ENCODE measurements at regions not wholly inside any gene's neighbourhood (a gene's known extent, or its start where the extent isn't known, plus 50 kb on each side); places are given as distances from the start of the nearest gene placed in this dataset.

DNA sequence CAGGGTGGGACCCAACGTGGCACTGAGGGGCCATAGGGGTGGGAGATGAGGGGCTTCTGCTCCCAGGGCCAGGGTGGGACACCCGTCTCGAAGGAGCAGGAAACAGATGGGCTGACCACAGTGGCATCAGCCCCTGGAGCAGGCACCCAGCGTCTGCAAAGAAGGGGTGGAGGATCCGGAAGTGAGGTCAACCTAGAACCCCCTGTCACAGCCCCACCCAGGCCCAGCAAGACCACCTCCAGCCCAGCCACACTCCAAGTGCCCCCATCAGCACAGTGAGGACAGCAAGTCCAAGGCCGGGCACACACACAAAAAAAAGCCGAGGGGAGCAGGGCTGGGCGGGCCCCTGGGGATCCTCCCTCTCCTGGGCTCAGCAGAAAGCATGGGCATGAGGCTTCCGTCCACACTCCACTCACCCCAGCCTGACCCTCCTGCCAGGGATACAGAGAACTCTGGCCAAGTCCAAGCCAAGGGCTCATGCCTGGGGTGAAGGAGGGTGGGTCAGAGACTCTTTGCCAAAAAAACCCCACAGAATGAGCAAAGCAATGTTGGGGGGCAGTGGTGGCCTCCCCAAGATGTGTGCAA, 111.0 kb downstream of the FOXL3 start:
- Histone ChIP-seq H3K4me3 (ENCODE audit: low read depth, low read length) (no peak overlapping the region), H3K9me3 (ENCODE audit: control insufficient read depth, insufficient read depth, low read depth, low read length) (no peaks in the 10 kb centered on the region; the same call in 1 of the 2 replicates), H3K4me1 (ENCODE audit: control insufficient read depth, insufficient read depth, low read length) (no peaks in the 10 kb centered on the region), H3K36me3 (ENCODE audit: control insufficient read depth in 2 of 2, insufficient read depth in 1 of 2, low read length in 2 of 2) (no peaks in the 10 kb centered on the region), H3K27ac (ENCODE audit: extremely low read depth, low read depth, low read length) (no peak overlapping the region)
- CTCF ChIA-PET: no interaction called here
- TF ChIP-seq ZNF548 (tag by site-specific recombination; IDR thresholded peaks at IDR 0.05) (no peak), YY2 (tag by site-specific recombination; IDR thresholded peaks at IDR 0.05) (no peak), KLF8 (tag by site-specific recombination; IDR thresholded peaks at IDR 0.05) (no peak), ZNF335 (tag by site-specific recombination; conservative IDR thresholded peaks at IDR 0.05) (no peak), ZNF692 (tag by site-specific recombination; IDR thresholded peaks at IDR 0.05) (no peak), ZNF2 (tag by site-specific recombination; IDR thresholded peaks at IDR 0.05) (no peak), ZNF624 (tag by site-specific recombination; IDR thresholded peaks at IDR 0.05) (no peak), ZBTB26 (tag by site-specific recombination; optimal IDR thresholded peaks at IDR 0.05) (no peak), ZFP3 (tag by site-specific recombination; IDR thresholded peaks at IDR 0.05; ENCODE audit: low read depth) (no peak), ZNF571 (tag by site-specific recombination; IDR thresholded peaks at IDR 0.05) (no peak), ZNF776 (tag by site-specific recombination; IDR thresholded peaks at IDR 0.05; ENCODE audit: borderline replicate concordance) (no peak), TRIM28 (IDR thresholded peaks at IDR 0.05; ENCODE audit: borderline replicate concordance, low read length) (no peak), ZNF211 (tag by site-specific recombination; IDR thresholded peaks at IDR 0.05; ENCODE audit: low read depth) (no peak), ZSCAN30 (tag by site-specific recombination; IDR thresholded peaks at IDR 0.05) (no peak)
- TF ChIP-seq, protein P1, sequence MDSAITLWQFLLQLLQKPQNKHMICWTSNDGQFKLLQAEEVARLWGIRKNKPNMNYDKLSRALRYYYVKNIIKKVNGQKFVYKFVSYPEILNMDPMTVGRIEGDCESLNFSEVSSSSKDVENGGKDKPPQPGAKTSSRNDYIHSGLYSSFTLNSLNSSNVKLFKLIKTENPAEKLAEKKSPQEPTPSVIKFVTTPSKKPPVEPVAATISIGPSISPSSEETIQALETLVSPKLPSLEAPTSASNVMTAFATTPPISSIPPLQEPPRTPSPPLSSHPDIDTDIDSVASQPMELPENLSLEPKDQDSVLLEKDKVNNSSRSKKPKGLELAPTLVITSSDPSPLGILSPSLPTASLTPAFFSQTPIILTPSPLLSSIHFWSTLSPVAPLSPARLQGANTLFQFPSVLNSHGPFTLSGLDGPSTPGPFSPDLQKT (IDR thresholded peaks at IDR 0.05; ENCODE audit: borderline replicate concordance, low read depth, low read length): no peak
- TF ChIP-seq, protein P2, sequence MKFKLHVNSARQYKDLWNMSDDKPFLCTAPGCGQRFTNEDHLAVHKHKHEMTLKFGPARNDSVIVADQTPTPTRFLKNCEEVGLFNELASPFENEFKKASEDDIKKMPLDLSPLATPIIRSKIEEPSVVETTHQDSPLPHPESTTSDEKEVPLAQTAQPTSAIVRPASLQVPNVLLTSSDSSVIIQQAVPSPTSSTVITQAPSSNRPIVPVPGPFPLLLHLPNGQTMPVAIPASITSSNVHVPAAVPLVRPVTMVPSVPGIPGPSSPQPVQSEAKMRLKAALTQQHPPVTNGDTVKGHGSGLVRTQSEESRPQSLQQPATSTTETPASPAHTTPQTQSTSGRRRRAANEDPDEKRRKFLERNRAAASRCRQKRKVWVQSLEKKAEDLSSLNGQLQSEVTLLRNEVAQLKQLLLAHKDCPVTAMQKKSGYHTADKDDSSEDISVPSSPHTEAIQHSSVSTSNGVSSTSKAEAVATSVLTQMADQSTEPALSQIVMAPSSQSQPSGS (tag by site-specific recombination; IDR thresholded peaks at IDR 0.05; ENCODE audit: low read depth): no peak
- POLR2A ChIA-PET: no interaction called here

GRCh38 chr7:401495-401894, 111.5 kb downstream of the FOXL3 start:
- ChIA-PET POLR2A (no interaction called here), CTCF (no interaction called here)
- H3K9me3 ChIP-seq (ENCODE audit: control insufficient read depth, insufficient read depth, low read depth, low read length): no peaks in the 10 kb centered on the region; the same call in 1 of the 2 replicates
- no peak overlapping the region for H3K4me3 ChIP-seq (ENCODE audit: low read depth, low read length)
- no peaks in the 10 kb centered on the region for H3K36me3 ChIP-seq (ENCODE audit: control insufficient read depth in 2 of 2, insufficient read depth in 1 of 2, low read length in 2 of 2)
- H3K27ac ChIP-seq (ENCODE audit: extremely low read depth, low read depth, low read length): no peak overlapping the region
- no peaks in the 10 kb centered on the region for H3K4me1 ChIP-seq (ENCODE audit: control insufficient read depth, insufficient read depth, low read length)
- TF ChIP-seq ZNF626 (tag by site-specific recombination; IDR thresholded peaks at IDR 0.05) (no peak), ZNF426 (tag by site-specific recombination; IDR thresholded peaks at IDR 0.05) (no peak), ZNF768 (tag by site-specific recombination; IDR thresholded peaks at IDR 0.05) (no peak), KLF10 (tag by site-specific recombination; IDR thresholded peaks at IDR 0.05) (no peak), ZNF23 (tag by site-specific recombination; IDR thresholded peaks at IDR 0.05; ENCODE audit: borderline replicate concordance) (no peak), ZSCAN16 (tag by site-specific recombination; IDR thresholded peaks at IDR 0.05) (no peak), KLF8 (tag by site-specific recombination; IDR thresholded peaks at IDR 0.05) (no peak), ZNF354C (tag by site-specific recombination; IDR thresholded peaks at IDR 0.05; ENCODE audit: borderline replicate concordance, low read depth) (no peak), ZNF544 (tag by site-specific recombination; IDR thresholded peaks at IDR 0.05) (no peak)
- TF ChIP-seq, protein P3, sequence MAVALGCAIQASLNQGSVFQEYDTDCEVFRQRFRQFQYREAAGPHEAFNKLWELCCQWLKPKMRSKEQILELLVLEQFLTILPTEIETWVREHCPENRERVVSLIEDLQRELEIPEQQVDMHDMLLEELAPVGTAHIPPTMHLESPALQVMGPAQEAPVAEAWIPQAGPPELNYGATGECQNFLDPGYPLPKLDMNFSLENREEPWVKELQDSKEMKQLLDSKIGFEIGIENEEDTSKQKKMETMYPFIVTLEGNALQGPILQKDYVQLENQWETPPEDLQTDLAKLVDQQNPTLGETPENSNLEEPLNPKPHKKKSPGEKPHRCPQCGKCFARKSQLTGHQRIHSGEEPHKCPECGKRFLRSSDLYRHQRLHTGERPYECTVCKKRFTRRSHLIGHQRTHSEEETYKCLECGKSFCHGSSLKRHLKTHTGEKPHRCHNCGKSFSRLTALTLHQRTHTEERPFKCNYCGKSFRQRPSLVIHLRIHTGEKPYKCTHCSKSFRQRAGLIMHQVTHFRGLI (tag by site-specific recombination; IDR thresholded peaks at IDR 0.05): no peak
- TF ChIP-seq, protein P4, sequence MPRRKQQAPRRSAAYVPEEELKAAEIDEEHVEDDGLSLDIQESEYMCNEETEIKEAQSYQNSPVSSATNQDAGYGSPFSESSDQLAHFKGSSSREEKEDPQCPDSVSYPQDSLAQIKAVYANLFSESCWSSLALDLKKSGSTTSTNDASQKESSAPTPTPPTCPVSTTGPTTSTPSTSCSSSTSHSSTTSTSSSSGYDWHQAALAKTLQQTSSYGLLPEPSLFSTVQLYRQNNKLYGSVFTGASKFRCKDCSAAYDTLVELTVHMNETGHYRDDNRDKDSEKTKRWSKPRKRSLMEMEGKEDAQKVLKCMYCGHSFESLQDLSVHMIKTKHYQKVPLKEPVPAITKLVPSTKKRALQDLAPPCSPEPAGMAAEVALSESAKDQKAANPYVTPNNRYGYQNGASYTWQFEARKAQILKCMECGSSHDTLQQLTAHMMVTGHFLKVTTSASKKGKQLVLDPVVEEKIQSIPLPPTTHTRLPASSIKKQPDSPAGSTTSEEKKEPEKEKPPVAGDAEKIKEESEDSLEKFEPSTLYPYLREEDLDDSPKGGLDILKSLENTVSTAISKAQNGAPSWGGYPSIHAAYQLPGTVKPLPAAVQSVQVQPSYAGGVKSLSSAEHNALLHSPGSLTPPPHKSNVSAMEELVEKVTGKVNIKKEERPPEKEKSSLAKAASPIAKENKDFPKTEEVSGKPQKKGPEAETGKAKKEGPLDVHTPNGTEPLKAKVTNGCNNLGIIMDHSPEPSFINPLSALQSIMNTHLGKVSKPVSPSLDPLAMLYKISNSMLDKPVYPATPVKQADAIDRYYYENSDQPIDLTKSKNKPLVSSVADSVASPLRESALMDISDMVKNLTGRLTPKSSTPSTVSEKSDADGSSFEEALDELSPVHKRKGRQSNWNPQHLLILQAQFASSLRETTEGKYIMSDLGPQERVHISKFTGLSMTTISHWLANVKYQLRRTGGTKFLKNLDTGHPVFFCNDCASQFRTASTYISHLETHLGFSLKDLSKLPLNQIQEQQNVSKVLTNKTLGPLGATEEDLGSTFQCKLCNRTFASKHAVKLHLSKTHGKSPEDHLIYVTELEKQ (tag by site-specific recombination; IDR thresholded peaks at IDR 0.05; ENCODE audit: borderline replicate concordance): no peak

All from HEK293 (cell line).